Neural cell (in vitro differentiated cells): ENCODE measurements at regions not wholly inside any gene's neighbourhood (a gene's known extent, or its start where the extent isn't known, plus 50 kb on each side); places are given as distances from the start of the nearest gene placed in this dataset.

Experiments used
- EP300 ChIP-seq: fragments of 450-650 bp; conservative IDR thresholded peaks from 2 replicates; pipeline ENCODE4 v1.6.1; 2014; ENCODE audit warnings: antibody characterized with exemption, mild to moderate bottlenecking, moderate library complexity; ENCODE audit not compliant: poor library complexity, severe bottlenecking
- EZH2 ChIP-seq: fragments of 200-600, 300-800 bp; shearing (Covaris generic), sonication (generic); IDR thresholded peaks from 2 replicates; pipeline ENCODE4 v1.6.1; 2014; ENCODE audit warnings: antibody characterized with exemption, low read length, borderline replicate concordance, mild to moderate bottlenecking; ENCODE audit not compliant: insufficient read depth, poor library complexity, severe bottlenecking
- POLR2AphosphoS5 ChIP-seq: IDR thresholded peaks from 2 replicates; pipeline ENCODE4 v1.6.1; 2012
- RAD21 ChIP-seq: fragments of 450-650 bp; conservative IDR thresholded peaks from 2 replicates; pipeline ENCODE4 v1.6.1; 2014; ENCODE audit warnings: antibody characterized with exemption, mild to moderate bottlenecking, moderate library complexity
- REST ChIP-seq: IDR thresholded peaks from 2 replicates; pipeline ENCODE4 v1.6.1; 2012; ENCODE audit warnings: borderline replicate concordance
- TAF1 ChIP-seq: IDR thresholded peaks from 2 replicates; pipeline ENCODE4 v1.6.1; 2012; ENCODE audit warnings: low read depth
- TF ChIP-seq, protein P1 (sequence below): fragments of 450-650 bp; IDR thresholded peaks from 2 replicates; pipeline ENCODE4 v1.5.1; 2014; ENCODE audit warnings: antibody characterized with exemption, mild to moderate bottlenecking, moderate library complexity; ENCODE audit not compliant: poor library complexity, severe bottlenecking

GRCh38 chr5:18197734-18198133, 563.5 kb downstream of the TAF11L14 start:
- TF ChIP-seq, protein P1, sequence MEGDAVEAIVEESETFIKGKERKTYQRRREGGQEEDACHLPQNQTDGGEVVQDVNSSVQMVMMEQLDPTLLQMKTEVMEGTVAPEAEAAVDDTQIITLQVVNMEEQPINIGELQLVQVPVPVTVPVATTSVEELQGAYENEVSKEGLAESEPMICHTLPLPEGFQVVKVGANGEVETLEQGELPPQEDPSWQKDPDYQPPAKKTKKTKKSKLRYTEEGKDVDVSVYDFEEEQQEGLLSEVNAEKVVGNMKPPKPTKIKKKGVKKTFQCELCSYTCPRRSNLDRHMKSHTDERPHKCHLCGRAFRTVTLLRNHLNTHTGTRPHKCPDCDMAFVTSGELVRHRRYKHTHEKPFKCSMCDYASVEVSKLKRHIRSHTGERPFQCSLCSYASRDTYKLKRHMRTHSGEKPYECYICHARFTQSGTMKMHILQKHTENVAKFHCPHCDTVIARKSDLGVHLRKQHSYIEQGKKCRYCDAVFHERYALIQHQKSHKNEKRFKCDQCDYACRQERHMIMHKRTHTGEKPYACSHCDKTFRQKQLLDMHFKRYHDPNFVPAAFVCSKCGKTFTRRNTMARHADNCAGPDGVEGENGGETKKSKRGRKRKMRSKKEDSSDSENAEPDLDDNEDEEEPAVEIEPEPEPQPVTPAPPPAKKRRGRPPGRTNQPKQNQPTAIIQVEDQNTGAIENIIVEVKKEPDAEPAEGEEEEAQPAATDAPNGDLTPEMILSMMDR, result no peak
- no peak for TF ChIP-seq REST
- TF ChIP-seq RAD21, result no peak
- no peak for TF ChIP-seq EZH2
- TF ChIP-seq POLR2AphosphoS5, result no peak
- no peak for TF ChIP-seq TAF1
- no peak for TF ChIP-seq EP300
